ENCODE measurements at regions not wholly inside any gene's neighbourhood (a gene's known extent, or its start where the extent isn't known, plus 50 kb on each side); places are given as distances from the start of the nearest gene placed in this dataset.

DNA sequence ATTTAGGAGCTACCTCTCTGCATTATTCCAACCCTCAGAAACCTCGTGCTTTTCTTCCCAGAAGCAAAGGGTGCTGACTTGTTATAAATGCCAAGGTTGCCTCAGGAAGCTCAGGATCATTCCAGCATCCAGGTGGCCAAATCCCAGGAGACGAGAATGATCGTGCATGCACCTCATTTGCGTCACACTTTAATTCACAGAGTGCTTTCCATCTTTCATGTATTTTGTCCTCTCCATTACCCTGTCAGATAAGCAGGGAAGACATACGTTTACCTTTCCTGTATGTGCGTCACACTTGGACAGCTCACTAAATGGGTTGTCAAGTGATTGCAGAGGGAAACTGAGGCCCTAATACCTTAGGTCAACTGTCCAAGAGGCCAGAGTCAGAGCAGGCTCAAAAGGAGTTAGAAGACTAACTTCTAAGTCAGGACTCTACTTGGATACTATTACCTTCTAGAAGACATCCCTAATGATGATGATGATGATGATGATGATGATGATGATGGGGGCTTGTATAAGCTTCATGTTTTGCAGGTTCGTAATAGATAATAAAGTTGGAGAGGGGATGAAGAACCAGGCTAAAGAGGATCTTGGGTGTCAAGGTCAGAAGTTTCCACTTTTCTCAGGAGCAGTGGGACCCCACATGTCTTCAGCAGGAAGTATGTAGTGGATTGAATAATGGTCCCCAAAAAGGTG, 150.6 kb upstream of the TNRC6C start:
- no peak overlapping the region for H3K27ac Mint-ChIP-seq
- H3K4me1 Mint-ChIP-seq (ENCODE audit: unreplicated experiment) = peaks cover 7% of the 10 kb centered on the region
- no peaks in the 10 kb centered on the region for H3K36me3 Mint-ChIP-seq
- H3K4me3 Mint-ChIP-seq = no peak overlapping the region
- TF ChIP-seq CTCF (conservative IDR thresholded peaks at IDR 0.05) = no peak
- no peak for DNase-seq (ENCODE audit: extremely low spot score, unreplicated experiment)
- H3K27me3 Mint-ChIP-seq = peaks cover 32% of the 10 kb centered on the region
- H3K9me3 Mint-ChIP-seq = no peaks in the 10 kb centered on the region

- H3K4me3 Mint-ChIP-seq = no peak overlapping the region
- H3K27me3 Mint-ChIP-seq = peaks cover 25% of the 10 kb centered on the region
- no peaks in the 10 kb centered on the region for H3K36me3 Mint-ChIP-seq
- H3K9me3 Mint-ChIP-seq = no peaks in the 10 kb centered on the region
- DNase-seq (ENCODE audit: extremely low spot score, unreplicated experiment) = no peak
- TF ChIP-seq CTCF (conservative IDR thresholded peaks at IDR 0.05) = no peak
- H3K27ac Mint-ChIP-seq = no peak overlapping the region
- peaks cover 4% of the 10 kb centered on the region for H3K4me1 Mint-ChIP-seq (ENCODE audit: unreplicated experiment)
Measured at GRCh38 chr17:77808686-77809425, 149.6 kb upstream of the TNRC6C start.

GRCh38 chr17:77809814-77810213, 148.7 kb upstream of the TNRC6C start:
- no peaks in the 10 kb centered on the region for H3K9me3 Mint-ChIP-seq
- peaks cover 4% of the 10 kb centered on the region for H3K4me1 Mint-ChIP-seq (ENCODE audit: unreplicated experiment)
- TF ChIP-seq CTCF (conservative IDR thresholded peaks at IDR 0.05) = no peak
- peaks cover 16% of the 10 kb centered on the region for H3K27me3 Mint-ChIP-seq
- H3K36me3 Mint-ChIP-seq = no peaks in the 10 kb centered on the region
- no peak for DNase-seq (ENCODE audit: extremely low spot score, unreplicated experiment)
- H3K4me3 Mint-ChIP-seq = no peak overlapping the region
- H3K27ac Mint-ChIP-seq = no peak overlapping the region

DNA sequence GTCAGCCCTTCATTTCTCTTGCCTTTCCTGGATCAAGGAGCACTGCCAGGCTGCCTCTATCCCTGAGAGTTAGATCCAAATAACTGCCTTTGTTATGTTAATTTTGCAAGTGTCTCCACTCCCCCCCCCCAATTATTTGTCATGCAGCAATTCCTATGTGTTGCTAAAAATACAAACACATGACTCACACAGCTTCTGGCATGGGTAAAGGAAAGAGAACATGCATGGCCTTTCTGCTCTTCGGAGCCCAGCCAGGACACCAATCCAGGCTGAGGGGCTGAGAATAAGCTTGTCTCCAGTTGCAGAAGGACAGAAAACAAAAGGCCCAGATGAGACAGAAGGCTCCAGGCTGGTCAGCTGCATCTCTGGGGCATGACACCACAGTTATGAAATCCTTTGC, 148.0 kb upstream of the TNRC6C start:
- H3K36me3 Mint-ChIP-seq = no peaks in the 10 kb centered on the region
- TF ChIP-seq CTCF (conservative IDR thresholded peaks at IDR 0.05) = no peak
- peaks cover 4% of the 10 kb centered on the region for H3K4me1 Mint-ChIP-seq (ENCODE audit: unreplicated experiment)
- no peak overlapping the region for H3K4me3 Mint-ChIP-seq
- H3K27me3 Mint-ChIP-seq = peaks cover 11% of the 10 kb centered on the region
- DNase-seq (ENCODE audit: extremely low spot score, unreplicated experiment) = no peak
- no peaks in the 10 kb centered on the region for H3K9me3 Mint-ChIP-seq
- H3K27ac Mint-ChIP-seq = no peak overlapping the region

DNA sequence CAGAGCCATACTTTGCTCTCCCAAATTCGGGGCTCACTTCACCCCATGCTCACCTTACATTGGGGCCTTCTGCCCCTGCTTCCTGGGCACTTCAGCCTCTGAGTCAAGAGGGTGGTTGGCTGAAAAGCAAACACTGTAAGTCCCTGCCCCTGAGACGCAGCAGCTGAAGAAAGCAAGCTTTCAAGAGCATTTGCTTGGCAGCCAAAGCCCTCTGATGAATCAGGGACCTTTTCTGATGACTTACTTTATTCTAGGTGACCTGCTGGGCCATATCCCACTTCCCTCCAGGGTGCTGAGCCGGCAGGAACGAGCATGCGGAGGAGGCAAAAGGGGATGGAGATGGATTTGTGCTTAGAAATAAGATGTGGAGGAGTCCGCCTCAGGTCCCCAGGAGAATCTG, 147.0 kb upstream of the TNRC6C start:
- Mint-ChIP-seq H3K36me3 (no peaks in the 10 kb centered on the region), H3K4me1 (ENCODE audit: unreplicated experiment) (peaks cover 4% of the 10 kb centered on the region), H3K27me3 (peaks cover 9% of the 10 kb centered on the region), H3K4me3 (no peak overlapping the region), H3K9me3 (no peaks in the 10 kb centered on the region), H3K27ac (no peak overlapping the region)
- no peak for DNase-seq (ENCODE audit: extremely low spot score, unreplicated experiment)
- no peak for TF ChIP-seq CTCF (conservative IDR thresholded peaks at IDR 0.05)
